Mesendoderm (in vitro differentiated cells): ENCODE measurements at regions not wholly inside any gene's neighbourhood (a gene's known extent, or its start where the extent isn't known, plus 50 kb on each side); places are given as distances from the start of the nearest gene placed in this dataset.
"Not testable (repeated sequence)": the region's sequence is repeated elsewhere in the genome, so short reads cannot be mapped to it uniquely, and the experiment has no call there.

Source experiments
- DNase-seq: peaks from one replicate; pipeline ENCODE4 v3.0.0; 2013
- H2AK5ac ChIP-seq: 2 replicates; pipeline ENCODE4 v1.6.1; 2013; ENCODE audit warnings: low read length, inconsistent platforms
- H2BK120ac ChIP-seq: 2 replicates; pipeline ENCODE4 v1.6.1; 2013; ENCODE audit warnings: low read depth, mild to moderate bottlenecking, low read length, moderate library complexity, mixed read lengths
- H2BK15ac ChIP-seq: replicated peaks from 2 replicates; pipeline ENCODE4 v1.6.1; 2013; ENCODE audit warnings: low read depth, mild to moderate bottlenecking, moderate library complexity
- H2BK5ac ChIP-seq: 2 replicates; pipeline ENCODE4 v1.6.1; 2013; ENCODE audit warnings: low read length, inconsistent platforms
- H3K18ac ChIP-seq: 2 replicates; pipeline ENCODE4 v1.6.1; 2013; ENCODE audit warnings: mild to moderate bottlenecking, low read length, mixed read lengths
- H3K23ac ChIP-seq: one replicate; pipeline ENCODE4 v1.6.1; 2013; ENCODE audit warnings: low read length
- H3K27ac ChIP-seq: 2 replicates; pipeline ENCODE4 v1.5.1; 2013; ENCODE audit warnings: low read depth, mild to moderate bottlenecking, inconsistent platforms, low read length, moderate library complexity
- H3K27me3 ChIP-seq: 2 replicates; pipeline ENCODE4 v1.6.1; 2013; ENCODE audit warnings: low read length, control low read depth, mild to moderate bottlenecking, inconsistent platforms; ENCODE audit not compliant: insufficient read depth, poor library complexity
- H3K36me3 ChIP-seq: 2 replicates; pipeline ENCODE4 v1.6.1; 2013; ENCODE audit warnings: low read length, inconsistent platforms; ENCODE audit not compliant: control insufficient read depth, insufficient read depth
- H3K4ac ChIP-seq: one replicate; pipeline ENCODE4 v1.6.1; 2013; ENCODE audit warnings: low read depth, mild to moderate bottlenecking, low read length, moderate library complexity
- H3K4me1 ChIP-seq: 2 replicates; pipeline ENCODE4 v1.6.1; 2013; ENCODE audit warnings: low read depth, low read length, inconsistent platforms; ENCODE audit not compliant: control insufficient read depth
- H3K4me2 ChIP-seq: 2 replicates; pipeline ENCODE4 v1.6.1; 2013; ENCODE audit warnings: low read length
- H3K4me3 ChIP-seq: 2 replicates; pipeline ENCODE4 v1.5.1; 2013; ENCODE audit warnings: mild to moderate bottlenecking, low read length
- H3K56ac ChIP-seq: one replicate; pipeline ENCODE4 v1.6.1; 2013; ENCODE audit warnings: low read length
- H3K79me1 ChIP-seq: 2 replicates; pipeline ENCODE4 v1.6.1; 2013; ENCODE audit warnings: low read length, inconsistent platforms
- H3K79me2 ChIP-seq: 2 replicates; pipeline ENCODE4 v1.6.1; 2013; ENCODE audit warnings: mild to moderate bottlenecking, low read length; ENCODE audit not compliant: control insufficient read depth, insufficient read depth
- H3K9ac ChIP-seq: 2 replicates; pipeline ENCODE4 v1.6.1; 2013; ENCODE audit warnings: low read length, inconsistent platforms
- H4K5ac ChIP-seq: one replicate; pipeline ENCODE4 v1.6.1; 2013; ENCODE audit warnings: low read length
- H4K8ac ChIP-seq: one replicate; pipeline ENCODE4 v1.6.1; 2013; ENCODE audit warnings: low read depth, mild to moderate bottlenecking, control low read depth, low read length, moderate library complexity
- WGBS: extraction: QIAGEN DNeasy Blood & Tissue Kit; methylation state at CpG from one replicate; pipeline ENCODE4 v1.1.7; 2013; ENCODE audit warnings: low lambda C conversion rate, missing lambda C conversion rate; ENCODE audit not compliant: insufficient coverage; ENCODE audit errors: extremely low coverage; 5-methylcytosine and 5-hydroxymethylcytosine counted together

DNA sequence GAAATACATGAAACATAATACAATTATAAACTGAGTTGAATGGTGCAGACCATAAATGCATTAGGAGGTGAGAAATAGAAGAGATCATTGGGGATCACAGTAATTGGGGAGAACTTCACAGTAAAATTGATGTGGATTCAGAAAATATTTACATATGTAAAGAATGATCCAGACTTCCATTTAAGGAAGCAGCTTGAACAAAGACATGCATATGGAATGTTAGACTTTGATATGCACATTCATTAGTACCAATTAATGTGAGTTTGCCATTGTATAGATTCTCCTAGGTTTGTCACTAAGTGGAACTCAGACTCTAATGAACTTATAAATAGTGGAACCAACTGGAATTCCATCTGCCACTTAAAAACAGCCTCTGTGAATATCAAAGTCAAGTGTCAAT lies 235.6 kb downstream of the PARM1 start:
- Histone ChIP-seq H2BK15ac (no peak overlapping the region), H3K9ac (no peak overlapping the region), H3K18ac (no peak overlapping the region), H3K27me3 (no peaks in the 10 kb centered on the region), H3K23ac (no peak overlapping the region), H3K56ac (no peak overlapping the region), H3K4me3 (no peak overlapping the region), H3K79me1 (no peaks in the 10 kb centered on the region), H3K4ac (no peak overlapping the region), H3K27ac (no peak overlapping the region), H3K79me2 (no peaks in the 10 kb centered on the region), H3K36me3 (no peaks in the 10 kb centered on the region), H2BK120ac (no peak overlapping the region), H3K4me2 (no peak overlapping the region), H2BK5ac (no peak overlapping the region), H4K5ac (no peak overlapping the region), H4K8ac (no peak overlapping the region), H2AK5ac (no peak overlapping the region), H3K4me1 (no peaks in the 10 kb centered on the region)
- no peak for DNase-seq

DNA sequence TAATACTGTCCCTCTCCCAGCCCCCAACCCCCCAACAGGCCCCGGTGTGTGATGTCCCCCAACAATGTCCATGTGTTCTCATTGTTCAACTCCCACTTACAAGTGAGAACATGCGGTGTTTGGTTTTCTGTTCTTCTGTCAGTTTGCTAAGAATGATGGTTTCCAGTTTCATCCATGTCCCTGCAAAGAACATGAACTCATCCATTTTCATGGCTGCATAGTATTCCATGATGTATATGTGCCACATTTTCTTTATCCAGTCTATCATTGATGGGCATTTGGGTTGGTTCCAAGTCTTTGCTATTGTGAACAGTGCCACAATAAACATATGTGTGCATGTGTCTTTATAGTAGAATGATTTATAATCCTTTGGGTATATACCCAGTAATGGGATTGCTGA lies 232.2 kb downstream of the PARM1 start:
- not testable (repeated sequence) for DNase-seq, H3K4me1 ChIP-seq, H3K36me3 ChIP-seq, H3K27me3 ChIP-seq, H2BK15ac ChIP-seq, H3K4ac ChIP-seq, H3K79me1 ChIP-seq, H3K18ac ChIP-seq, H3K4me2 ChIP-seq, H3K79me2 ChIP-seq, H2AK5ac ChIP-seq, H2BK120ac ChIP-seq, H3K23ac ChIP-seq, H4K5ac ChIP-seq, H2BK5ac ChIP-seq, H3K9ac ChIP-seq, H4K8ac ChIP-seq, H3K56ac ChIP-seq, H3K27ac ChIP-seq, H3K4me3 ChIP-seq
- WGBS = no CpG with 5 or more reads among the region's 2 CpGs

DNA sequence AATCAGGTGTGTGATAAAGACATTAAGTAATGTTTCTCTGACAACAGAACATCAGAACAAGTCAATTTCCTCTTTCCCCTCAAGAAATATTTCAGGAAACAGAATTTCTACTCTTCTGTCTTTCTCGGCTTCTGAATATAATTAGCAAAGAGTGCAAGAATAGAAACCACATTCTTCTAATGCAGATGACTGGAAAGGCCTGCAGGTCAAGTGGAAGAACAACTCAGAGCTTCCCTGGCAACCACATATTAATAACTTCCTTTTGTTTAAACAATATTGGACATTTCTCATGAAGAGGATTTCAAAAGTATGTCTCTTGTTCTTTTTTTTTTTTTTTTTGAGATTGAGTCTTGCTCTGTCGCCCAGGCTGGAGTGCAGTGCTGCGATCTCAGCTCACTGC lies 225.5 kb downstream of the PARM1 start:
- Histone ChIP-seq H3K4me3 (no peak overlapping the region), H4K8ac (no peak overlapping the region), H3K56ac (no peak overlapping the region), H3K23ac (no peak overlapping the region), H2BK5ac (no peak overlapping the region), H3K36me3 (no peaks in the 10 kb centered on the region), H3K9ac (no peak overlapping the region), H3K4ac (no peak overlapping the region), H2BK15ac (no peak overlapping the region), H3K4me2 (no peak overlapping the region), H2BK120ac (no peak overlapping the region), H4K5ac (no peak overlapping the region), H3K4me1 (no peaks in the 10 kb centered on the region), H3K27ac (no peak overlapping the region), H2AK5ac (no peak overlapping the region), H3K79me1 (no peaks in the 10 kb centered on the region), H3K27me3 (no peaks in the 10 kb centered on the region), H3K18ac (no peak overlapping the region), H3K79me2 (no peaks in the 10 kb centered on the region)
- no CpG with 5 or more reads among the region's 3 CpGs for WGBS
- no peak for DNase-seq

DNA sequence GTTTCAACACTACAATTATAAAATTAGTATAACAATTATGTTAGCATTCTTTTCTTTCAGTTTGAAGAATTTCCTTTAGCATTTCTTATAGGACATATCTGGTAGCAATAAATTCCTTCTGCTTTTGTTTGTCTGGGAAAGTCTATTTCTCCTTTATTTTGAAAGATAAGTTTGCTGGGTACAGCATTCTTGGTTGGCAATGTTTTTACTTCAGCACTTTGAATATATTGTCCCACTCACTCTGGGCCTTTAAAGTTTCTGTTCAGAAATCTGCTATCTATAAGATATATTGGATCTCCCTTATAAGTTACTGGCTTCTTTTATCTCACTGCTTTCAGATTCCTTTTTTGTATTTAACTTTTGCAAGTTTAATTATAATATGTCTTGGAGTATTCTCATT lies 222.1 kb downstream of the PARM1 start:
- Histone ChIP-seq H3K36me3 (no peaks in the 10 kb centered on the region), H2AK5ac (no peak overlapping the region), H4K5ac (no peak overlapping the region), H3K23ac (no peak overlapping the region), H3K9ac (no peak overlapping the region), H2BK120ac (no peak overlapping the region), H3K4ac (no peak overlapping the region), H4K8ac (no peak overlapping the region), H3K18ac (no peak overlapping the region), H3K27me3 (no peaks in the 10 kb centered on the region), H3K4me1 (no peaks in the 10 kb centered on the region), H2BK15ac (no peak overlapping the region), H2BK5ac (no peak overlapping the region), H3K79me2 (no peaks in the 10 kb centered on the region), H3K79me1 (no peaks in the 10 kb centered on the region), H3K56ac (no peak overlapping the region), H3K4me3 (no peak overlapping the region), H3K4me2 (no peak overlapping the region), H3K27ac (no peak overlapping the region)
- no peak for DNase-seq

DNA sequence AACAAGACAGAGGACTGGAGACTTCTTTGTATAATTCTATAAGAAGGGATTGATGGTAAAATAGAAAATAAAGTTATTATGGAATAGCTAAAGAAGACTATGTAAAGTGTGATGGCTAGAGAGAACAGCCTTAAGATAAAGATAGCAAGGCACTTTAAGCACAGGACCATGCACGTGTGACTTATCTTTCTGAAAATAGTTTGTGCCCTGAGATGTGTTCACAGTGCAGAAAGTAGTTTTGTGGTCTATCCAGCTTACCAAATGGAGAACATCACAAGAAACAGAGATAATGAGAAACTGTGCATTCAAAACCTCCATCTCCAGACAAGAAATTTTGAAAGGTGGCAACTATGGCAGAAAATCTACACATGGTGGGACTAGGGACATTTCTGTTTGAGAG lies 213.3 kb downstream of the PARM1 start:
- H3K36me3 ChIP-seq = no peaks in the 10 kb centered on the region
- no peaks in the 10 kb centered on the region for H3K27me3 ChIP-seq
- no peak overlapping the region for H3K9ac ChIP-seq
- no peak overlapping the region for H4K8ac ChIP-seq
- no peak overlapping the region for H3K23ac ChIP-seq
- no CpG with 5 or more reads among the region's 1 CpG for WGBS
- H2BK5ac ChIP-seq = no peak overlapping the region
- no peak overlapping the region for H3K27ac ChIP-seq
- H2BK120ac ChIP-seq = no peak overlapping the region
- H3K4me2 ChIP-seq = no peak overlapping the region
- no peak for DNase-seq
- H3K79me1 ChIP-seq = no peaks in the 10 kb centered on the region
- H3K4me3 ChIP-seq = no peak overlapping the region
- H3K79me2 ChIP-seq = no peaks in the 10 kb centered on the region
- no peak overlapping the region for H2AK5ac ChIP-seq
- no peak overlapping the region for H3K18ac ChIP-seq
- H2BK15ac ChIP-seq = no peak overlapping the region
- no peak overlapping the region for H3K56ac ChIP-seq
- no peaks in the 10 kb centered on the region for H3K4me1 ChIP-seq
- no peak overlapping the region for H3K4ac ChIP-seq
- H4K5ac ChIP-seq = no peak overlapping the region

DNA sequence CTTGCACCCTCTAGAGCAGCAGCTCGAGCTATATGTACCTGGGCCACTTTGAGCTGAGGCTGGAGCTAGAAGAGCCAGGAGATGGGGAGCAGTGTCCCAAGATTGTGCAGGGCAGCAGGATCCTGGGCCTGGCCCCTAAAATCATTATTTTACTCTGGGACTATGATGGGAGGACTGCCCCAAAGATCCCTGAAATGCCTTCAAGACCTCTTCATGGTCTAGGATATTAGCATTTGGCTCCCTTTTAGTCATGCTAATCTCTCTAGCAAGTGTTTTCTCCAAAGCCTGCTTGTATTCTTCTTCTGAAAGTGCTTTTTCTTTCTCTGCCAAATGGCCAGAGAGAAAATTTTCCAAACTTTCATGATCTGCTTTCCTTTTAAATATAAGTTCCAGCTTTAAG lies 211.6 kb downstream of the PARM1 start:
- no peaks in the 10 kb centered on the region for H3K36me3 ChIP-seq
- no peak overlapping the region for H2BK120ac ChIP-seq
- H3K27me3 ChIP-seq = no peaks in the 10 kb centered on the region
- H3K18ac ChIP-seq = no peak overlapping the region
- no peak overlapping the region for H3K56ac ChIP-seq
- no peak overlapping the region for H3K4ac ChIP-seq
- H3K4me1 ChIP-seq = no peaks in the 10 kb centered on the region
- H3K79me2 ChIP-seq = no peaks in the 10 kb centered on the region
- no peak overlapping the region for H4K8ac ChIP-seq
- H2BK15ac ChIP-seq = no peak overlapping the region
- H3K79me1 ChIP-seq = no peaks in the 10 kb centered on the region
- no peak overlapping the region for H3K4me3 ChIP-seq
- no peak overlapping the region for H3K27ac ChIP-seq
- H2AK5ac ChIP-seq = no peak overlapping the region
- DNase-seq = no peak
- no CpG with 5 or more reads among the region's 1 CpG for WGBS
- no peak overlapping the region for H3K23ac ChIP-seq
- no peak overlapping the region for H3K4me2 ChIP-seq
- H3K9ac ChIP-seq = no peak overlapping the region
- no peak overlapping the region for H4K5ac ChIP-seq
- no peak overlapping the region for H2BK5ac ChIP-seq
